KOPT-K1 (cell line): ENCODE measurements at regions not wholly inside any gene's neighbourhood (a gene's known extent, or its start where the extent isn't known, plus 50 kb on each side); places are given as distances from the start of the nearest gene placed in this dataset.
"Not testable (repeated sequence)": the region's sequence is repeated elsewhere in the genome, so short reads cannot be mapped to it uniquely, and the experiment has no call there.

ENCODE experiments used
- H3K27ac ChIP-seq: fragments of 200-600 bp; sonication (generic); 2 replicates; pipeline ENCODE4 v1.5.1; 2016; ENCODE audit warnings: antibody characterized with exemption, mild to moderate bottlenecking, low read depth, low read length; ENCODE audit not compliant: poor library complexity, severe bottlenecking
- H3K36me3 ChIP-seq: fragments of 200-600 bp; sonication (generic); 2 replicates; pipeline ENCODE4 v1.5.1; 2017; ENCODE audit warnings: antibody characterized with exemption, mild to moderate bottlenecking, low read length, moderate library complexity; ENCODE audit not compliant: insufficient read depth
- H3K9me3 ChIP-seq: fragments of 200-600 bp; sonication (generic); 2 replicates; pipeline ENCODE4 v1.5.1; 2017; ENCODE audit warnings: antibody characterized with exemption, low read length, mild to moderate bottlenecking; ENCODE audit not compliant: insufficient read depth, poor library complexity, severe bottlenecking

- no peak overlapping the region for H3K27ac ChIP-seq
- H3K9me3 ChIP-seq, result no peaks in the 10 kb centered on the region
- no peaks in the 10 kb centered on the region for H3K36me3 ChIP-seq
These were observed 757.8 kb downstream of the TRIB2 start for GRCh38 chr2:13474538-13474937.

- Histone ChIP-seq H3K9me3 (no peaks in the 10 kb centered on the region), H3K36me3 (no peaks in the 10 kb centered on the region), H3K27ac (no peak overlapping the region)
These were observed 763.3 kb downstream of the TRIB2 start for GRCh38 chr2:13480057-13480456.

- H3K36me3 ChIP-seq, result no peaks in the 10 kb centered on the region
- no peaks in the 10 kb centered on the region for H3K9me3 ChIP-seq
These were observed 764.5 kb downstream of the TRIB2 start for GRCh38 chr2:13481201-13481600.

GRCh38 chr2:13485256-13485655 lies 768.5 kb downstream of the TRIB2 start:
- no peak overlapping the region for H3K27ac ChIP-seq
- no peaks in the 10 kb centered on the region for H3K9me3 ChIP-seq
- no peaks in the 10 kb centered on the region for H3K36me3 ChIP-seq

More at GRCh38 chr2:13481201-13481600, 764.5 kb downstream of the TRIB2 start:
- H3K27ac ChIP-seq, result no peak overlapping the region

- H3K9me3 ChIP-seq, result no peaks in the 10 kb centered on the region
- no peaks in the 10 kb centered on the region for H3K36me3 ChIP-seq
- no peak overlapping the region for H3K27ac ChIP-seq
These were observed 772.2 kb downstream of the TRIB2 start for GRCh38 chr2:13488965-13489364.

- Histone ChIP-seq H3K27ac (no peak overlapping the region), H3K36me3 (no peaks in the 10 kb centered on the region)
These were observed 775.5 kb downstream of the TRIB2 start for GRCh38 chr2:13492262-13492661.

GRCh38 chr2:13495051-13495450 lies 778.3 kb downstream of the TRIB2 start:
- Histone ChIP-seq H3K9me3 (no peaks in the 10 kb centered on the region), H3K36me3 (no peaks in the 10 kb centered on the region), H3K27ac (no peak overlapping the region)

More at GRCh38 chr2:13492262-13492661, 775.5 kb downstream of the TRIB2 start:
- no peaks in the 10 kb centered on the region for H3K9me3 ChIP-seq

GRCh38 chr2:13504808-13505207 lies 788.1 kb downstream of the TRIB2 start:
- no peaks in the 10 kb centered on the region for H3K36me3 ChIP-seq
- no peaks in the 10 kb centered on the region for H3K9me3 ChIP-seq
- no peak overlapping the region for H3K27ac ChIP-seq

- no peaks in the 10 kb centered on the region for H3K9me3 ChIP-seq
- H3K36me3 ChIP-seq, result no peaks in the 10 kb centered on the region
These were observed 791.9 kb downstream of the TRIB2 start for GRCh38 chr2:13508671-13509070.

GRCh38 chr2:13515254-13515653 lies 798.5 kb downstream of the TRIB2 start:
- no peaks in the 10 kb centered on the region for H3K9me3 ChIP-seq
- no peak overlapping the region for H3K27ac ChIP-seq
- H3K36me3 ChIP-seq, result no peaks in the 10 kb centered on the region

More at GRCh38 chr2:13508671-13509070, 791.9 kb downstream of the TRIB2 start:
- H3K27ac ChIP-seq, result no peak overlapping the region

- no peak overlapping the region for H3K27ac ChIP-seq
- no peaks in the 10 kb centered on the region for H3K36me3 ChIP-seq
- no peaks in the 10 kb centered on the region for H3K9me3 ChIP-seq
These were observed 805.4 kb downstream of the TRIB2 start for GRCh38 chr2:13522096-13522495.

- no peak overlapping the region for H3K27ac ChIP-seq
- H3K9me3 ChIP-seq, result no peaks in the 10 kb centered on the region
- no peaks in the 10 kb centered on the region for H3K36me3 ChIP-seq
These were observed 806.4 kb downstream of the TRIB2 start for GRCh38 chr2:13522917-13523821.

- Histone ChIP-seq H3K9me3 (no peaks in the 10 kb centered on the region), H3K36me3 (no peaks in the 10 kb centered on the region), H3K27ac (no peak overlapping the region)
These were observed 807.8 kb downstream of the TRIB2 start for GRCh38 chr2:13524492-13524891.

GRCh38 chr2:13531735-13532410 lies 815.1 kb downstream of the TRIB2 start:
- not testable (repeated sequence) for H3K9me3 ChIP-seq, H3K36me3 ChIP-seq, H3K27ac ChIP-seq

GRCh38 chr2:13532781-13533523 lies 816.2 kb downstream of the TRIB2 start:
- H3K36me3 ChIP-seq, H3K9me3 ChIP-seq, H3K27ac ChIP-seq: not testable (repeated sequence)
